Brain microvascular endothelial cell (primary cell): ENCODE measurements at regions not wholly inside any gene's neighbourhood (a gene's known extent, or its start where the extent isn't known, plus 50 kb on each side); places are given as distances from the start of the nearest gene placed in this dataset.

Experiments used
- DNase-seq: peaks from one replicate; pipeline ENCODE4 v3.0.0-alpha.2; 2020
- H3K27ac ChIP-seq: fragments of 250-450 bp; sonication (Bioruptor Pico); 2 replicates; pipeline ENCODE4 v1.5.1; 2020; ENCODE audit warnings: mild to moderate bottlenecking, moderate library complexity
- H3K27me3 ChIP-seq: fragments of 250-450 bp; sonication (Bioruptor Pico); replicated peaks from 2 replicates; pipeline ENCODE4 v1.5.1; 2020; ENCODE audit warnings: mild to moderate bottlenecking
- H3K36me3 ChIP-seq: fragments of 250-450 bp; sonication (Bioruptor Pico); replicated peaks from 2 replicates; pipeline ENCODE4 v1.5.1; 2020; ENCODE audit warnings: mild to moderate bottlenecking
- H3K4me3 ChIP-seq: 2 replicates; pipeline ENCODE4 v1.5.1; 2011; ENCODE audit warnings: low read depth, mild to moderate bottlenecking, control low read depth, low read length, moderate library complexity
- in situ Hi-C: cut with HindIII; loops from 2 replicates; pipeline ENCODE4 v1.10.0; 2017; ENCODE audit warnings: low sequenced_read_pairs, low pct_ligation_motif_present
- TF ChIP-seq, protein P1 (sequence below): IDR thresholded peaks from 2 replicates; pipeline ENCODE4 v1.5.1; 2011; ENCODE audit warnings: low read depth, mild to moderate bottlenecking, moderate library complexity, low read length, control low read depth, inconsistent platforms; ENCODE audit errors: missing control alignments

- DNase-seq: no peak
- no peaks in the 10 kb centered on the region for H3K36me3 ChIP-seq
- H3K4me3 ChIP-seq: no peak overlapping the region
- in situ Hi-C loops: no loop called here
- no peak overlapping the region for H3K27ac ChIP-seq
- TF ChIP-seq, protein P1, sequence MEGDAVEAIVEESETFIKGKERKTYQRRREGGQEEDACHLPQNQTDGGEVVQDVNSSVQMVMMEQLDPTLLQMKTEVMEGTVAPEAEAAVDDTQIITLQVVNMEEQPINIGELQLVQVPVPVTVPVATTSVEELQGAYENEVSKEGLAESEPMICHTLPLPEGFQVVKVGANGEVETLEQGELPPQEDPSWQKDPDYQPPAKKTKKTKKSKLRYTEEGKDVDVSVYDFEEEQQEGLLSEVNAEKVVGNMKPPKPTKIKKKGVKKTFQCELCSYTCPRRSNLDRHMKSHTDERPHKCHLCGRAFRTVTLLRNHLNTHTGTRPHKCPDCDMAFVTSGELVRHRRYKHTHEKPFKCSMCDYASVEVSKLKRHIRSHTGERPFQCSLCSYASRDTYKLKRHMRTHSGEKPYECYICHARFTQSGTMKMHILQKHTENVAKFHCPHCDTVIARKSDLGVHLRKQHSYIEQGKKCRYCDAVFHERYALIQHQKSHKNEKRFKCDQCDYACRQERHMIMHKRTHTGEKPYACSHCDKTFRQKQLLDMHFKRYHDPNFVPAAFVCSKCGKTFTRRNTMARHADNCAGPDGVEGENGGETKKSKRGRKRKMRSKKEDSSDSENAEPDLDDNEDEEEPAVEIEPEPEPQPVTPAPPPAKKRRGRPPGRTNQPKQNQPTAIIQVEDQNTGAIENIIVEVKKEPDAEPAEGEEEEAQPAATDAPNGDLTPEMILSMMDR: no peak
- H3K27me3 ChIP-seq: no peaks in the 10 kb centered on the region
Measured at GRCh38 chr3:68135067-68135466, 480.7 kb upstream of the SUCLG2 start.

DNA sequence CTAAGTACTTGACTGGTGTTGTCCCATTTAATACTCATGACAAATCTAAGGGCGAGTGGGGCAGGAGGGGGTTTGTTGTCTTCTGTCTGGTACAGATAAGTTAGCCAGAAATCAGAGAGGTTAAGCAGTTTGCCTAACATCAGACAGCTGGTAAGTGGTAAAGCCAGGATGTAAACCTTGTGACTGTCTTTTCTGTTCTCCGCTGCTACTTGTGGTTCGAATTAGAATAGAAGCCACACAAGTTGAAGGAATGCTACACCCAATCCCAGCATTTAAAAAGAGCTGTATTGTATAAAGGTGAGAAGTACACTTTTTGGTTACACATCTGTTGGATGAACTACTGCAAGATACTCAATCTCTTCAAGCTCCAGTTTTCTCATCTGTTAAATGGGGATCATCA is 474.7 kb upstream of the SUCLG2 start:
- in situ Hi-C loops: no loop called here
- no peak overlapping the region for H3K4me3 ChIP-seq
- no peaks in the 10 kb centered on the region for H3K27me3 ChIP-seq
- DNase-seq: no peak
- TF ChIP-seq, protein P1: no peak
- no peaks in the 10 kb centered on the region for H3K36me3 ChIP-seq
- H3K27ac ChIP-seq: no peak overlapping the region

- in situ Hi-C loops: no loop called here
- no peak for DNase-seq
- no peaks in the 10 kb centered on the region for H3K27me3 ChIP-seq
- H3K27ac ChIP-seq: no peak overlapping the region
- no peaks in the 10 kb centered on the region for H3K36me3 ChIP-seq
- no peak overlapping the region for H3K4me3 ChIP-seq
- TF ChIP-seq, protein P1: no peak
Measured at GRCh38 chr3:68123231-68123630, 468.8 kb upstream of the SUCLG2 start.

DNA sequence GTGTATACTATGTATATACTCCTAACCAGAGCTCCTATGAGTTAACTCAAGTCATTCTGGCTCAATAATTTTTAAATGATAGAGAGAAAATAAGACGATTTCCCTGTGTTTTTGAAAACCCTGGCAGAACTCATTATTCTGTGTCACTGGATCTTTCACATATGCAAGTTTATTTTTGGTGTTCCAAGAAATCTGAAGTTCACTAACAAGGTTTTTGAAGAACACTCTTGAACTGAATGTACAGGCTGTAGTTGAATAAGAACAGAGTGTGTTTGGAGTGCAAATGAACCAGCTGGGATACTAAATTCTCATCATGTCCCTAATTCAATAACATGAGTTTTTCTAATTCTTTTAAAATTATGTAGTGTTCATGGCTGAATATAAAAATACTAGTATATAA is 466.9 kb upstream of the SUCLG2 start:
- DNase-seq: no peak
- no peak overlapping the region for H3K4me3 ChIP-seq
- H3K27ac ChIP-seq: no peak overlapping the region
- in situ Hi-C loops: no loop called here
- TF ChIP-seq, protein P1: no peak
- H3K27me3 ChIP-seq: no peaks in the 10 kb centered on the region
- H3K36me3 ChIP-seq: no peaks in the 10 kb centered on the region

DNA sequence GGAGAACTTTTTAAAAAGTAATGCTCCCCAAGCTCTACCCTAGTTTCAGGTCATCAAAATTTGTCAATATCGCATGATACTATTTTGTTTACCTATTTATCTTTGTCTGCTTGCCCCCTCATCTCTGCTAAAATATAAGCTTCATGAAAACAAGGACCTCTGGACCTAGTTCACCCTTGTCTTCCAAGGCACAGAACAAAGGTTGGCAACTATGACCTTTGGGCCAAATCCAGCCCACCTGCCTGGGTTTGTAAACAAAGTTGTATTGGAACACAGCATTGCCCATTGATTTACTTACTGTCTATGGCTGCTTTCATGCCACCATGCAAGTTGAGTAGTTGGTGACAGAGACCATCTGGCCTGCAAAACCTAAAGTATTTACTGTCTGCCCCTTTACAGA is 462.2 kb upstream of the SUCLG2 start:
- H3K27ac ChIP-seq: no peak overlapping the region
- DNase-seq: no peak
- in situ Hi-C loops: no loop called here
- H3K4me3 ChIP-seq: no peak overlapping the region
- H3K27me3 ChIP-seq: no peaks in the 10 kb centered on the region
- TF ChIP-seq, protein P1: no peak
- no peaks in the 10 kb centered on the region for H3K36me3 ChIP-seq

DNA sequence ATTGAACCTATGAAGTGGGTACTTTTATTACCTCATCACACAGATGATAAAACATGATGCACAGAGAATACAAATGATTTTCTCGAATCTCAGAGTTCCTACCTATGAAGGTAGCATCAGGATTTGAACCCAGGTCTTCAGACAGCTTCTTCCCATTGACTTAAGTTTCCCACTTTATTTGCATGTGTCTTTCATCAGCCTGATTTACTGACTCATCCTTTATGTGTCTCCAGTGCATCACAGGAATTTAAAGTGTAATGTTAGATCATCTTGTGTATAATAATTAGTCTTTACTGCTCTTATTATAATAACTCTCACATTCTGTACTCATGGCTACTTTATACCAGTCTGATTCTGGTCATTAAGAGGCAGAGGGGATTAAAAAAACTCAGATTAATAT is 449.4 kb upstream of the SUCLG2 start:
- TF ChIP-seq, protein P1: no peak
- in situ Hi-C loops: no loop called here
- Histone ChIP-seq H3K36me3 (no peaks in the 10 kb centered on the region), H3K27ac (no peak overlapping the region), H3K4me3 (no peak overlapping the region), H3K27me3 (no peaks in the 10 kb centered on the region)
- no peak for DNase-seq
